ENCODE measurements at regions not wholly inside any gene's neighbourhood (a gene's known extent, or its start where the extent isn't known, plus 50 kb on each side); places are given as distances from the start of the nearest gene placed in this dataset.
"Not testable (repeated sequence)": the region's sequence is repeated elsewhere in the genome, so short reads cannot be mapped to it uniquely, and the experiment has no call there.

DNA sequence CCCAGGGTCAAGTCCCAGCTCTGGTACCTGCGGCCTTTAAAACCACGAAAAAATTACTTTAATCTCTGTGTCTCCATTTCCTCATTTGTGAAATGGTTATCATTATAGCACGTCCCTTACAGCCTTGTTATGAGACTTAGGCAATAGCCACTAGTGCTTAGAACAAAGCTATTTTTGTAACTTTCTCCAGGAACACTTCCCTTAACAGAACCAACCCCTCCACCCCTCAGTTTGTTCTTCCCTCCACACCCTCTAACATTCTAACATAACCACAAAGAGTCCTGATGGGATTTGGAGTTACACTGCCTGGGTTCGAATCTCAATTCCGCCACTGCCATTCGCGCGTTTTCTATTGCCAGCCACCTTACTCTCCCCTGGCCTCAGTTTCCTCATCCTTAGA is 2777.4 kb upstream of the TPTE start:
- not testable (repeated sequence) for DNase-seq (ENCODE audit: low spot score)

DNA sequence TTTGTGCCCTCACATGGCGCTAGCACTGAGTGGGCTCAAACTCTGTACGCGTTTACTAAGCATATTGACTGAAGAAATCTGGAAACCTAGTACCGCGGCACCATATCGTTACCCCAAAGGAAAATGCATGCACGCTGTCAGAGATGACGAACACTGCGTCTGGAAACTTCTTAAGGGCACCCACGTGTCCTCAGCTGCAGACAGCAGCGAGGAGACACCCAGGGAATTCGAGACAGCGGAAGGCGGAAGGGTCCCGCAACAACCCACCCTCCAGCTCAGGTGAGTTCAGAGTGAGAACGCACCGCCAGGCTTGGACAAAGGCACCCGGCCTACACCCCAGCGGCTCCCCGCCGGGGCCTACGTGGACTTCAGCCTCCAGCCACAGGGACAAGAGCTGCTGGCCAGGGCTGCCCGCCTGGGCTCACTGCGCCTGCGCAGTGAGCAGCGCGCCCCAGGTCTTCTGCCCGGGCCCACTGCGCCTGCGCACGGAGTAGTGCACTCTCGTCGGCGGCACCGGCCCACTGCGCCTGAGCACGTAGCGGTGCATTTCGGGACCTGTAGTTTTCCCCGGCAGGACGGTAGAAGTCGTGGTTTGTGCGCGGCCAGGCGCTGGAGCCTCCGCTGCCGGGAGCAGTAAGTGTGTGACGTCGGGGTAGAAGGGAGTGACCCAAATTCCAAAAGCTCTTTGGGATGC is 2776.8 kb upstream of the TPTE start:
- DNase-seq (ENCODE audit: low spot score), result not testable (repeated sequence)

GRCh38 chr21:7745100-7745450 is 2776.3 kb upstream of the TPTE start:
- DNase-seq (ENCODE audit: low spot score), result not testable (repeated sequence)

DNA sequence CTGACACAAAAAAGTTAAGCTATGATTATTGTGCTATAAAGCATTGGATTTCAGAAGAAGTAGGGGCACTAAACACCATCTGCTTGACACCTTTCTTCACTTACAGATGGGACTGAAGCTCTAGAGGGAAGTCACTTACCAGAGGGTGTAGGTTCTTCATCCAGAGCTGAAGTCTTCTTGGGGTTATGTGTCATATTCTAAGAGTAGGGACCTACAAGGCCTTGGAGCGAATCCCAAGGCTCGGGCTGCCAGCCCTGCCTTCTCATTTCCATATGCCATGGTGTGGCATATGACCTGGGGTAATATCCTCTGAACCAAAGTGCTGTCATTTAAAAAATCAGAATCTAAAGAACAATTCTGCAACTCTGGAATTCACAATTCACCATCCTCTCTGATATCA is 2773.4 kb upstream of the TPTE start:
- DNase-seq (ENCODE audit: low spot score), result not testable (repeated sequence)

- DNase-seq (ENCODE audit: low spot score), result not testable (repeated sequence)
These were observed 2768.8 kb upstream of the TPTE start for GRCh38 chr21:7752611-7753010.

- not testable (repeated sequence) for DNase-seq (ENCODE audit: low spot score)
These were observed 2768.0 kb upstream of the TPTE start for GRCh38 chr21:7753380-7753877.

- DNase-seq (ENCODE audit: low spot score), result not testable (repeated sequence)
These were observed 2751.4 kb upstream of the TPTE start for GRCh38 chr21:7769985-7770384.

GRCh38 chr21:7774219-7774618 is 2747.2 kb upstream of the TPTE start:
- not testable (repeated sequence) for DNase-seq (ENCODE audit: low spot score)

GRCh38 chr21:7775327-7775984 is 2745.9 kb upstream of the TPTE start:
- DNase-seq (ENCODE audit: low spot score), result peak; percentile 13

- not testable (repeated sequence) for DNase-seq (ENCODE audit: low spot score)
These were observed 2745.3 kb upstream of the TPTE start for GRCh38 chr21:7776035-7776434.

- not testable (repeated sequence) for DNase-seq (ENCODE audit: low spot score)
These were observed 2744.8 kb upstream of the TPTE start for GRCh38 chr21:7776622-7777021.

- not testable (repeated sequence) for DNase-seq (ENCODE audit: low spot score)
These were observed 2744.1 kb upstream of the TPTE start for GRCh38 chr21:7777289-7777688.

DNA sequence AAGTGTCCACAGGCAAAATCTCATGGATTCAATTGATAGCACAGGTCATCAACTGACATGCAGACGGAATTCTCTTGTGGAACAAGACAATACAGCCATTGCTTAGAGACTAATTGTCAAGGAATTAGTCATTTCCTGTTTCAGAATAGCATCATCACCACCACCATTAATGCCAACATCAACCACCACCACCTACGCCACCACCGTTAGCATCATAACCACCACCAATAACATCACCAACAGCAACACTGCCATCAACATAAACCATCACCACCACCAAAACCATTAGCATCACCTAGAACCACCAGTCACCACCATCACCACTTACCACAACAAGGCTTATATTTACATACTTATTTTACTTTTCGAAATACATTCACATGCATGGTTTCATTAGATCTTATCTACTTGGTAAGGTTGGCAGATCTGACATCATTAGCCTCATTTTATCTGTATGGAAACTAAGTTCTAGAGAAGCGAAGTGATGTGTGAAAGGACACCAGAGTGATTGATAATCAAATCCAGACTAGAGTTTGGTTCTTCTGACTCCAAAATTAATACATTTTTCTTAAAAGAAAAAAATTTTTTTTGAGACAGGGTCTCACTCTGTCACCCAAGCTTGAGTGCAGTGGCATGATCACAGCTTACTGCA is 2733.8 kb upstream of the TPTE start:
- not testable (repeated sequence) for DNase-seq (ENCODE audit: low spot score)

GRCh38 chr21:7793797-7794196 is 2727.6 kb upstream of the TPTE start:
- DNase-seq (ENCODE audit: low spot score), result not testable (repeated sequence)

DNA sequence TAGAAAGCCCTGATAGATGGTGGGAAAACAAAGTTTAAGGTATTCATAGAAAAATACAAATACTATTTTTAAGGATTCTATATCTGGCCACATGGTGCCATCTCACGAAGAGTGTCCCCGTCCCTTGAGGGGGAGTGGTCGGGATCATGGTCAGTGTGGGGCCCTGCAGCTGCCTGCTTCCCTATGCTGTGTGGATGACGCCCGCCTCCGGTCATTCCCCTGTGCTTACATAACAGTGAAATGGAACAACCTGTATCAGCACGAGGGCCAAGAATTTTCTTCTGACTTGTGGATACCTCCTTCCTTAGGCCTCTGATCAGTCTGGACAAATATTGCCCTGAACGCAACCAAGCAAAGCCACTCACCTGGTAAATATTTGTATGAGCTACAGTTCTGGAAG is 2724.1 kb upstream of the TPTE start:
- not testable (repeated sequence) for DNase-seq (ENCODE audit: low spot score)

GRCh38 chr21:7798446-7798845 is 2722.9 kb upstream of the TPTE start:
- DNase-seq (ENCODE audit: low spot score), result not testable (repeated sequence)

DNA sequence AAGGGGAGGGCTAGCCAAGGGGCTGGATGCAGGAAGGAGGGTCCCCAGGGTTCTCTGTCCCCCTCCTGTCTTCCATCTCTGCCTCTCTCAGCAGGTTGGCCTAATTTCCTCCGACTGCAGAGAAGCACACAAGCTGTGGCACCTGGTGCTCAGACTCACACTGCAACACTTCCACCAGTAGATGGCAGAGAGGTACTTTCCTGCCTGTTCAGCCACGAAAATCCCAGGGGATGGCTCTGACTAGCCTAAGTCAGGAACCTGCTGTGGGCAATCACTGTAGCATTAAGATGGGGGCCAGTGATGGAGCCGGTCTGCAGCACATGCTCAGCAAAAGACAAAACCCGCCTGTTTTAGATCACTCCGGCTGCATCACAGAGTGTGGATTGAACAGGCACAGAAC is 2721.7 kb upstream of the TPTE start:
- DNase-seq (ENCODE audit: low spot score), result not testable (repeated sequence)

- not testable (repeated sequence) for DNase-seq (ENCODE audit: low spot score)
These were observed 2707.9 kb upstream of the TPTE start for GRCh38 chr21:7813475-7813874.

DNA sequence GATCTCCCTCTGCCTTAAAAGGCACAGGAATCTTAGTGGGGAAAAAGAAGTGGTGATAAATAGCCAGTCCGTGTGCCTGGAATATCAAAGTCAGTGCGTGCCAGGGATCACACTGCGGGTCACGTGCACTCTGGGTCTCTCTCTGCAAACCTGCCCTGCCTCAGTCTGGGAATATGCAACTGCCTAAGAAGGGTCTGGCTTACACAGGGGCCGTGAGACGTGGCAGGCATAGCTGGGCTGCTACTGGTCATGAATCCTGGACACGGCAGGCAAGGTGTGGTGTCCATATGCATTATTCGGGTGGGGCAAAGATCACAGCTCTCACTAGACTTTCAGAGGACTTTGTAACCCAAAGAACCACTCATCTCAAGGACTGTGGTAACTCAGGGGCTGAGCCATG is 2704.4 kb upstream of the TPTE start:
- DNase-seq (ENCODE audit: low spot score), result not testable (repeated sequence)

GRCh38 chr21:7819301-7819700 is 2702.1 kb upstream of the TPTE start:
- DNase-seq (ENCODE audit: low spot score), result not testable (repeated sequence)

- DNase-seq (ENCODE audit: low spot score), result not testable (repeated sequence)
These were observed 2695.8 kb upstream of the TPTE start for GRCh38 chr21:7825627-7826026.

- DNase-seq (ENCODE audit: low spot score), result not testable (repeated sequence)
These were observed 2695.2 kb upstream of the TPTE start for GRCh38 chr21:7826174-7826573.

DNA sequence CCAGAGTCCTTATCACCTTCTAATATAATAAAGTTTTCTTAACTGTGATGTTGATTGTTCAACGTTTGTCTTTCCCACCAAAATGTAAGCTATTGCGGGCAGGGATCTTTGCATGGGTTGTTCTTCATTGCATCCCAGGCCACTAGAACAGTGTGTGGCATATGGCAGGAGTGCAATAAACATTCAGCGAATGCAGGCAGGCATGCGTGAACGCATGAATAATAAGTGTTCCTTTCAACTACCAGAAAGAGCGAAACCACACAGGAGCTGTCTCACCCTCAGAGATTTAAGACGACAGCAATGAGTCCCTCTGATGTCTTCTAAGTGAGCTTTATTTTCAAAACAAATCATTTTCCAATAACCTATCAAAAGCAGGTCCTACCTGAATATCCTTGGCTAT is 2693.1 kb upstream of the TPTE start:
- DNase-seq (ENCODE audit: low spot score), result not testable (repeated sequence)
